NCI-H2196 (cell line): ENCODE measurements at regions not wholly inside any gene's neighbourhood (a gene's known extent, or its start where the extent isn't known, plus 50 kb on each side); places are given as distances from the start of the nearest gene placed in this dataset.

ENCODE experiments used
- DNase-seq: peaks from one replicate; lab custom pipeline; 2025; ENCODE audit not compliant: unreplicated experiment; lab: John Stamatoyannopoulos, UW

DNA sequence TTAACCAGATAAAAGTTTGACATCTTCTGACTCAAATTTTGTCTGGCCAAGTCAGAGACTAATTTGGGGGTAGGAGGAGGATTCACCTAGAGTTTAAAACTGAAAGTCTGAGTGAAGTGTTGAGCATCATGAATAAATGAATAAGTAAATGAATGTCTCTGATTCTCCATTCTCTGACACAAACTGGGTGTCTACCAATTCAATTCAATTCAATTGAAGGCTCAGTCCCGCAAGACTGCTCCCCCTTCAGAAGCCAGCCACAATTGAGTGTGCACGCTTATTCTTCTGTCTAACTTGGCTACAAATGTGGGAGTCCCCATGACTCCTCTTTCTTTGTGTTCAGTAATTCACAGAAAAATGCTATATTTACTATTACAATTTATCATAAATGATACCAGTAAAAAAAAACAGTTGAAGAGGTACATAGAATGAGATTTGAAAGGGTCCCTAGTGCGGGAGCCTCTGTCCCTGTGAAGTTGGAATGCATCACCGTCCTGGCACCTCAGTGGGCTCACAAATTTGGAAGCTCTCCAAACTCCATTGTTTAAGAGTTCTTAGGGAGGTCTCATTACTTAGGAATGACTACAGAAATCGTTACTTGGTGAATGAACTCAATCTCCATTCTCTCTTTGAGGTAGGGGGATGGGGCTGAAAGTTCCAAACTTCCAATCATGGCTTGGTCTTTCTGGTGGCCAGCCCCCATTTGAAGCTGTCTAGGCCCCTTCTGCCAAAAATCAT, 243.7 kb upstream of the PHYHIPL start:
- DNase-seq: no peak

DNA sequence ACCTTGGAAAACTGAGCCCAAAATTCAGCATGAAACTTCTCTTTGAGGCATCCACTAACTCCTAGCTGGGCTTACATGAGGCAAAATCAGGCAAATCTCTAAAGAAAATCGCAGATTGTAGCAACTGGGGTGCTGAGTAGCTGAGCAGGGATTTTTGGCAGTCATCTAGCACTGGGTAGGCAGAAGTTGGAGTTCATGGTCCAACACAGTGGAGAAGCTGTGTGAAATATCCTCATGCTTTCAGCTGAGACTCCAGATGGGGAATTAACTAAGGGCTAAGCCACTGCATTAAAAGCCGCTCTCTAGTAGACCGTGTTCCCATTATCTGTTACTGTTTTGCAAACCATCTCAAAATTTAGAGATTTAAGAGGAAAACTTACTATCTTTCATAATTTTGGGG, 240.1 kb upstream of the PHYHIPL start:
- DNase-seq: no peak

DNA sequence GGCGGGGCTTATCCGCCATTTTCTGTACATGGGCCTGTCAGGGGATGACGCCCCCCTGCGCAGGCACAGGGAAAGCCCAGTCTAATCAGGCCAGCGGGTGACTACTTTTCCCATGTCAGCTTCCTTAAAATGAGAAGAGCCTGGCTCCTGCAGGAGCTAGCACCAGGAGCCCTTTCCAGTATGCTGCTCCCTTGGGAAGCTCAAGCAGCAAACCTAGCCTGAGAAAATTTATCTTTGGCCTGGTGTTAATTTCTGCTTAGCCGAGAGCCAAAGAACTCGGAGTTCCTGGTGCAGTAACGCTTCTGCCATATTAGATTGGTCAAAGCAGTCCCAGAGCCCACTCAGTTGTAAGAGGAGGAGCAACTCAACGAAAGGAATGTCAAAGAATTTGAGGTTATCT, 239.0 kb upstream of the PHYHIPL start:
- no peak for DNase-seq

DNA sequence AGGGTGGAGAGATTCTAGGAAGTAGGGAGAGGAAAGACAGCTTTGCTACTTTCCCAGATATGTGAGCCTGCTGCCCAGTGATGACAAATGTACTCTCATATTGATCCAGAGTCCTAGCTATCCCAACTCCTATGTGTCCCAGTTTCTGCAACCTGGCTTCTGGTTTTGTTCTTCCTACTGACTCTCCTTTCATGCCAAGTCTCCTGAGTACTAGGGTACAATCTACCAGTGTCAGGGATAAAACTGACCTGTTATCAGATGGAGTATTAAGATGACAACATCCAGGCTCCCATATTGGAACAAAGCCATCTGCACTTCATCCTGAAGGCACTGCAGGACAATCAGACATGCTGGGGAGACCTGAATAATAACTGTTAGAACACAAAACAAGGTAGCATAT, 233.7 kb upstream of the PHYHIPL start:
- no peak for DNase-seq

DNA sequence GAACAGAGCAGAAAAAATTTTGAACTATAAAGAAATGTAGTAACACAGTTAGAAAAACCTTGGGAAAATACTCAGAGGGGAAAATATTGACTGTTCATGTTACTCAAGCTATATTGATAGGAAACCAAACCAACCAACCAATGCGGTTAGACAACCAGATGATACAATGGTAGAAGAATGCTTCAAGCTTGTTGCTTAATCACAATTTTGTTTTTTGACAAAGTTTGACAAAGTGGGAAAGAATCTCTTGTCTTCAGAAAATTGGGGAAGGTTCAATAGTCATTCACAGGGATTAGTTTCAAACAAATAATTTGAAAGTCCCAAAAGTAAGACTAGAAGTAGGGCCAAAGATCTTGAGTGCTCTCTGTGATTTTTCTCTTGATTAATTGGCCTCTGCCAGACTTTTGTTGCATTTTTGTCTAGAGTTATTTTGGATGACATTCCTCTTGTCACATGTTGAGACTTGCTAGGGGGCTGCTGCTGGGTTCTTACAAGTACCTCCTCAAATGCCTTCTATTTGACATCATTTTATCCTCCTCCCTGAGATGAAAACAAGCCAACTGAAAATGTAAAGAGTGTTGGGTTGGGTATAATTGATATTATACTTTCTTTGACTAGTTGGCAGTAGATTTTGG, 233.1 kb upstream of the PHYHIPL start:
- no peak for DNase-seq

DNA sequence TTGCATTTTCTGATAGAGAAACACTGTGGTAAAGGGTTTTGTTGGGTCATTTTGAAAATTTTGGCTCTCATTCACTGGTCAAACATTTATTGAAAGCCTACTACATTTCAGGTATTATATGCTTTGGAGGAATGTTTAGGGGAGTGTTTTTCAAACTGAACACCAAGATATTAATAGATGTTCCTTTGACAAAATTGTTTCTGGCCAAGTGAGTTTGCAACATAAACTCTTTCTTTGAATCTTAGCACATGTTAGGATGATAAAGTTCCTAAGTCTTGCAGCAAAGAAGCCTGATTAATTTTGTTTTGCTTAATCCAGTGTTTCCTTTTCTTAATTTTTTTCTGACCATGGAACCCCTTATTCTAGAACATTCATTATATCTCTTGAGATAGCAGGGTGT, 232.5 kb upstream of the PHYHIPL start:
- no peak for DNase-seq

DNA sequence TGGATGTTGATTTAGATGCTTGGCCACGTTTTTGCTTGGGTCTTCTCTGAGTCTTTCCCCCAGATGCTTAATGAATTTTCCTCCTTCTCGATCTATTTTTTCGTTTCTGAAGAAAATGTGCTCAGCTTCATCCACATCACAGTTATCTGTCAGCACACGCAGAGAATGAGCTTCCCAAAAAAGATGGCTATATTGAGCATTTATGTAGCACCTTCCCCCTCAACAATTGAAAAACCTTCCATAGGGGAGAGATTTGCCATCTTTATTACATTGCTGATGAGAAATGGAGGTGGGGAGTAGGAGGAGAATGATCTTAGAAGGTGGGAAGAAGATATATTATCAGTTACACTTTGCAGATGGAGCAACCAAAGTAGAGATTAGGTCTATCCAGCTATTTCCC, 228.1 kb upstream of the PHYHIPL start:
- no peak for DNase-seq

DNA sequence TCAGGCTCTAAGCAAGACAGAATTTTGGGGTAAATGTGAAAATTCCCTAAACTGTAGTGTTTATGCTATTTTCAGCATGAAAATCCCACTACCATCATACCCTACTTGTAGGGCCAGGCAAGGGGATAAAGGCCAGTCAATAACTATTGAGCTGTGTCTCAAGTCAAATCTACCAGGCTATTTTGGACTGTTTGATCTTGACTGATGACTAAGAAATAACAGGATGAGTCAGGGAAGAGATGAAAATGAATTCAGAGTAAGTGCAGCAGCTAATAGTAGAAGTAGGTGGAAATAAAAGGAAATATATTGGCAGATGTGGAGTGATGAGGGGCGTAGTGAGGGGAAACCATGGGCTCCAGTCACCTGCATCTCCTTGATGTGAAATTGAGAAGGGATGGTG, 225.8 kb upstream of the PHYHIPL start:
- DNase-seq: no peak

DNA sequence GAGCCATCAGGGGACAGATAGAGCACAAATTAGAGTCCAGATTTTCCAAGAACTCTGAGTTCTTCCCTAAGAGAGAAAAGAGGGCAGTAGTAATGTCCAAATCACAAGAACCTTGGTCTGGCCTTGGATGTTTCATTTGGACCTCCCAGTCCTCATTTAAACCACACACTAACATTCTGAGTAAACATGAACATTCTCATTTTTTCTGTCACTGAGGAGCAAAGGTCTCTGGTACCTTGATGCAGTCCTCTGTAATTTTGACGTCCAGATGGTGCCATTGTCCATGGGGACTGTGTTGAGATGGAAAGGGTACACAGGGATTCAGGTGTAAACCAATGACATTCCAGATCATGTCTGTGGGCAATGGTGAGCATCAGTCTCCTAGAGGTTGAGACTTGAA, 225.4 kb upstream of the PHYHIPL start:
- no peak for DNase-seq

DNA sequence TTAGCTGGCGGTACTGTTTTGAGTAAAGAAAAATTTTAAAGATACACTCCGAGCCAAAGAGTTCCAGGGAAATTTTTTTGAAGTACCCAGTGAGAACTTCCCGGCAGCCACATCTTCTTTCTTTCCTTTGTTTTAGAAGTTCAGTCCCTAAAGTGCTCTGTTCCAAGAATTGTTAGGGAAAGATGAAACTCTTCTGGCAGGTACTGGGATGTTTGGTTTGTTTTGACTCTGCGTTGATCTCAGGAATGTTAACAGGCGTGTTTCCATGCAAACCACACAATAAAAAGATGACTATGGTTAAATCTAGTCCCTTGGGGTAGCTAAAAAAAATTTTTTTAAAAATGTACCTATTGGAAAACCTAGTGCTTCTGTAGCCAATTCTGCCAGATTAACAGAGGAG, 224.7 kb upstream of the PHYHIPL start:
- no peak for DNase-seq

DNA sequence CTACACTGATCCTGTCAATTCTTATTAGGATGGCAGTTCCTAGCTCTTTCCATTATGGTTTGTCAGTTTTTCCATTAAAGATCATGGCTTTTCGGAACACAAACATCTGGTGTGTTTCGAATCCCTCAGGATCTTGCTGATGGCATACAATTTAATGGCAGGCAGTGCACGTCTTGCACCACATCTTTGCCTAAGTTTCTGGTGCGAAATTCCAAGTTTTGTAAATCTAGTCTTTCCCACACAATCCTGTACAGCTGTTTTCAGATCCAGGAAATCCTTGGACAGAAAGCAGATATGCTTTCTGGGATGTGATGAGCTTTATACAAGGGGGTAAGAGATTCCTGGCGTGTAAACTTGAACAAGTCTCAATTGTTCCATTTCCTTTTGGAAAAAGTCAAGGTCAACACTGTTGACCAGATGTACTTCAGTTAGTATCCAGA, 224.3 kb upstream of the PHYHIPL start:
- no peak for DNase-seq

DNA sequence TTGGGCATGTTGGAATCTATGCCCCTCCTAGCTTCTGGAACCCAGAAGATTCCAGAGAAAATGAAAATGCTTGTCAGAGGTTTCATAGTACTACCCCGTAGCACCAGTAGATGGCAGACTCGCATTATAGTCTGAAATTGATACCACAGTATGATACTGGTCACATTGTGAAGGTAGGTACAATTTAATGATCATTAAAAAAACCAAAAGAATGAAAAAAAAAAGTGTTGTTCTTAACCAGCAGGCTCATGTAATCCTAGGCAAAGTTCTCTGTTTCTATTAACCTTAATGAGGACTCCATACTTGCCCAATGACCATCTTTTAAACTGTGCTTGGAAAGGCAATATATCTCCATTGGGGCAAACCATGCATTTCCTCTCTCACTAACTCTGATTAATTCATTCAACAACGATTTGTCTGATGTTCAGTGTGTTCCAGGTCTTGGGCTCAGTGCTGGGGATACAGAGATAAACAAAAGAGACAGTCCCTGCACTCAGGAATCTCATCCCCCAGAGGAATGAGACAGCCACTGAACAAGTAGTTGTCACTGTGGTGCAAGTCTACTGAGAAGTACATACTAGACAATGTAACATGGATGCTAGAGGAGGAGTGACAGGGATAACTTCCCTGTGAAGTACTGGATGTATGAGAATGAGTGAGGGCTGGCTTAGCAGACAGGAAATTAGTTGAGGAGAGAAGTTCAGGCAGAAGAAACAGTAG, 223.5 kb upstream of the PHYHIPL start:
- DNase-seq: peak; percentile 24

DNA sequence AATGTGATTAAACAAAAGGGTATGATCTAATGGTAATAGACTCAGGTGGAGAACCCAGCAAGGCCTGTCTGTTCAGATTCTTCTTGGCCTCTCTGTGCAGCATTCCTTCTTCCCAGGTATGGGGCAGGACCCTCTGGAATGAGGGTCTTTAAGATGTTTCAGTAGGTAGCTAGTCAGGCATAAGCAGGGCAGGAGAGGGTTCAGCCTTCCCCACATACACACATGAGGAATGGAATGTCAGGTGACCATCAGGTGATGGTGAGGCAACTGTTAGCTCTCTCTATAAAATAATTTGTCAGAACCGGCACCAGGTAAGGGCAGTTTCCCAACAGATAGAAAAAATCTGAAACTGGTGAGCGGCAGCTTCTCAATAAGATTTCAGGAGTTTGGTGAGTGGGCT, 222.3 kb upstream of the PHYHIPL start:
- DNase-seq: no peak

DNA sequence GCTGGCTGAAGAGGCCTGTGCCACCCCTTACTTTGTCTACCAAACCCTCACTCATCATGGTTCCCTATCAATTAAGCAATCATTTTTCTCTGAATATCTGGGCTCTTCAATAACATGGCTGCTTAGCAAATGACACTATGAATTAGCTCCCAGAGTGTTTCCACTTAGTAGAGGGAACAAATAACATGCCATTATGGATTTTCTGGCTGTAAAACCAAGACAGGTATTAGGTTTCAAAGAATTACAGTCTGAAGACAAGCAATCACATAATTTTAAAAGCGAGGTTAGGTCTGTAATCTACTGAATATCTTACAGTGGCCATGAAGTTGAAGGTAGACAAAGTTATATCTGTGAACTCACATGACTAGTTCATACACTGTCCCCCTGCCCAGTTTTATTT, 220.8 kb upstream of the PHYHIPL start:
- no peak for DNase-seq

DNA sequence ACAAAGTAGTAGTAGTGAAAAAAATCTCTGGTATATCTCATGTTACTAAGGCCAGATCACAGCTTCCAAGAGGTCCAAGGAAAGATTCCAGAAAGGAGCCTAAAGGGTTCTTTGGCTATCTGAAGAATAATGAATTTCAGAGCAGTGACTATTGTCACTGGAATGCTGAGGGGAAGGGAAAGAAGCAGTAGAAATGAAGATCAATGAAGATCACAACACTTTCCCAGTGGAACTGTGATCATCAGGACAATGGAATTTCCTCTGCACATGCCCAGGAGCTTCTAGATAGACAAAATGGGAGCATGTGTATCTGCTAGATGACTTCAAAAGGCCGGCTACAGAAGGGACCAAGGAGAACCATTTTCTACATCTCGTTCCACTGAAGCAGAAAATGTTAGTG, 219.5 kb upstream of the PHYHIPL start:
- no peak for DNase-seq

DNA sequence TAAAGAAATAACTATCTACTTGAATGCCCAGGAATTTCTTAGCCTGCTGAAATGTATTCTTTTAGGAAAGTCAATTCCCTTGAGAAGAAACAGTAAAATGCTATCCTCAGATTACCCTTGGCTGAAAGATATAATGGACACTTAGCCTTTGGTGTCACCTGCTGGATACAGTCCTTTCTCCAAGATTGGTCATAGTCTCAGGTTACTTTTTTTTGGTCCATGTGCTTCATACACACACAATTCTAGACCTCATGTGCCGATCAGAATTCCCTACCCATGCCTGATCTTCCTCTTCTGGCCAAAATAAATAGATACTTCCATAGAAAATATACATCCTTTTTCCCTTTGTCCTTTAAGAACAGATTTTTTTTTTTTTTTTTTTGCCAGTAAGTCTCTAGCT, 218.9 kb upstream of the PHYHIPL start:
- no peak for DNase-seq

DNA sequence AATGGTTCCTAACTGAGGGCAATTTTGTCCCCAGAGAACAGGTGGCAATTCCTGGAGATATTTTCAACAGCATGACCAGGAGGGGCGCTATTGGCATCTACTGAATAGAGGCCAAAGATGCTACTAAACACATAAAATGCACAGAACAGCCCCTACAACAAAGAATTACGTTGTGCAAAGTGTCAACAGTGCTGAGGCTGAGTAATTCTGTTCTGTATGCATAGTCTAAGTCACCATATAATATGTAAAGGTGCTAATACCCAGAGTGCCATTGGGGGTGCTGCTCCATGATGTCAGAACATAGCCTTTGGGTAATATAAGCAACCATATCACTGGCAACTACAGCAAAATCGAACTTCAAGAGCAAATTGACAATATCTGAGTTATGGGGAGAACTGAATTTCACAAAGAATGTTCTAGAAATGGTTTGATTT, 213.3 kb upstream of the PHYHIPL start:
- DNase-seq: no peak

DNA sequence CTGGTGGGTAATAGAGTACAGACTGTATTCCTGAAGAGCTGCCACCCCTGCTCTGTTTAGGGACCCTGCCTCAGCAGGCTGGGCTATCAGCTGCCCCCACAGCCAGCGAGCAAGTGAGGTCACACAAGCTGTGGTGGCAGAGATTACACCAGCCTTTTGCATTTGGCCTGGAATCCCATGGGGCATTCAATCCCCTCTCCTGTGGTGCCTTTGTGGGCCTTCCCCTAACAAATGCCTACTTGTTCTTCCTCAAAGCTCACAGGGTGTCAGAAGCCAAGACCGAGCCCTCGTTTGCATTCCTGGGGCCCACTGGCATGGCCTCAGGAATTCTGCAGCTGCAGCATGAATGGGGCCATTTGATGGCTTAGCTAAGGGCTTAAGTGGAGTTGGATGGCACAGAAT, 212.7 kb upstream of the PHYHIPL start:
- DNase-seq: no peak

DNA sequence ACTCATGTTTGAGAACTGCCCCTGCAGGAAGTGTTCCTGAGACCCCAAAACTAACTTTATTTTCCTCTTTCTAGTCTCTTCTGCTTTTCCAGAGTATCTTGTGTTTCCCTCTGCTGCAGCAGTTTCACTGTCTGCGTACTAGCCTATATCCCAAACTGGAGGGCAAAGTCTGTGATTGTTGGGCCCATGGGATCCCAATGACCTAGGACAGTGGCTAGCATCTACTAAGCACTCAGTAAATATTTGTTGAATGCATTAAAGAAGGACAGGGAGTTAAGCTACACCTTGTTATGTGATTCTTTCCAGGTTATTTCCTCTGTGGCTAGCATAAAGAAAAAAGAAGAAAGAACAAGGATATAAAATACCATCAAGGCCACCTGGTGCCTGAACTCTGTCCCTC, 210.6 kb upstream of the PHYHIPL start:
- DNase-seq: no peak

DNA sequence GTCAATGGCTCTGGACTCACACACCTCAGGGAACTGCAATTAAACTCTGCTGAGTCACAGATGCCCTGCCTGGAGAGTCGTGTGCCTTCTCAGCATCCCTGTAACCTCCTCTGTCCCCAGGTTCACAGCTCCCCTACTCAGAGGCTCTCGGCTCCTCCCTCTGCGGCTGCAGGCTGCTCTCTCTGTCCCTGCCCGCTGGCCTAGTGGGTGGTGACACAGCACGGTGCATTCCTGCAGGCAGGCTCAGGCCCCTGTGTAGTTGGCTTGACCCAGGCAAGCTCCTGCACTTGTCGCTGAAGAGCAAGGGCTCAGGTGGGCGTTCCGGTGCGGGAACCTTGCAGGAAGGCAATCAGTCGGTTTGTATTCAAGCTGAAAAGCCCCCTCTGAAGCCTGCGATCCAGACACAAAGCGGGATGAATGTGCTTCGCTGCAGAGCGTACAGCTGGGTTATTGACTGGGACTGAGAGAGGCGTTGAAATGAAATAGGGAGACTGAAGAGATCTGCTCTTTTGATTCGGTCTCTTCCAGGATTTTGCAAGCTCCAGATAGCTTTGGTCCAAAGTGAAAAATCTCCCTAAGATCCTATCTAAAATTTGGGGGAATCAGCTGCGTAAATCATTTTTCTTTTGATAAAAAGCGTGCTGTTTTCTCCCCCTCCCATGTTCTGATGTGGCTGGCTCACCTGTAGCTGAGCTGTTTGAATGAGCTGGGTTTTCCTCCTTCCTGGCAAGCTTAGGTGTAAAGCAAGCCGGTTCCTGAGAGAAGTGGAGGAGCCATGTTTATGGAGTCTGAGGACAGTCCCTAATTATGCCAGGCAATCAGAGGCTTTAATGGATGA, 208.7 kb upstream of the PHYHIPL start:
- no peak for DNase-seq

DNA sequence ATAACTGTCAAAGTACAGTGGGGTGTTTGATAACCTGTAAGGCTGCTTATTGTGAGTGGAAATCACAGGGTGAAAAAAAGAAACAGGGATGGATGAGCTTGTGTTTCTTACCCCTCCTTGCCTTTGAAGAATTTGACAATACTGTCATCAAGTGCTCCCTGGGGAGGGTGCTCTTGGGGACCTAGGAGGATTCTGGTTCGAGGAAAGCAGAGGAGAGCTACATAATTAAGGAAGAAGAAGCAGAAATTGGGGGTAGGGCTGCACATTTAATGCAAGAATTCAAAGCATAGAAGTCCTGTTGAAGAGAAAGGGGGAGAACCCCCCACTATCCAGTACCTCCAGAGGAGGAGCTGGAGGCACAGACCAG, 208.1 kb upstream of the PHYHIPL start:
- no peak for DNase-seq
